Neural progenitor cell (in vitro differentiated cells): ENCODE measurements at regions not wholly inside any gene's neighbourhood (a gene's known extent, or its start where the extent isn't known, plus 50 kb on each side); places are given as distances from the start of the nearest gene placed in this dataset.

ENCODE experiments used
- DNase-seq: peaks from one replicate; pipeline ENCODE4 v3.0.0-alpha.2; 2016; ENCODE audit warnings: low spot score
- H2AFZ ChIP-seq: fragments of 200-600 bp; sonication (generic); replicated peaks from 2 replicates; pipeline ENCODE4 v1.6.1; 2016; ENCODE audit warnings: antibody characterized with exemption
- H3F3A ChIP-seq: fragments of 200-600 bp; sonication (generic); 2 replicates; pipeline ENCODE4 v1.6.1; 2016; ENCODE audit warnings: antibody characterized with exemption, low read depth
- H3K27ac ChIP-seq: fragments of 200-600 bp; sonication (generic); 2 replicates; pipeline ENCODE4 v1.5.1; 2016; ENCODE audit warnings: mild to moderate bottlenecking
- H3K27me3 ChIP-seq: fragments of 200-600 bp; sonication (generic); 2 replicates; pipeline ENCODE4 v1.6.1; 2016; ENCODE audit warnings: mild to moderate bottlenecking, moderate library complexity
- H3K36me3 ChIP-seq: fragments of 200-600 bp; sonication (generic); 2 replicates; pipeline ENCODE4 v1.5.1; 2016
- H3K4me1 ChIP-seq: fragments of 200-600 bp; sonication (generic); 2 replicates; pipeline ENCODE4 v1.6.1; 2016; ENCODE audit warnings: mixed run types
- H3K4me2 ChIP-seq: fragments of 200-600 bp; sonication (generic); 2 replicates; pipeline ENCODE4 v1.6.1; 2016
- H3K4me3 ChIP-seq: fragments of 200-600 bp; sonication (generic); 2 replicates; pipeline ENCODE4 v1.5.1; 2016
- H3K79me2 ChIP-seq: fragments of 200-600 bp; sonication (generic); 2 replicates; pipeline ENCODE4 v1.6.1; 2016; ENCODE audit warnings: low read depth
- H3K9ac ChIP-seq: fragments of 200-600 bp; sonication (generic); 2 replicates; pipeline ENCODE4 v1.6.1; 2016
- H3K9me3 ChIP-seq: fragments of 200-600 bp; sonication (generic); 2 replicates; pipeline ENCODE4 v1.5.1; 2016; ENCODE audit warnings: low read depth
- H4K20me1 ChIP-seq: fragments of 200-600 bp; sonication (generic); 2 replicates; pipeline ENCODE4 v1.6.1; 2016; ENCODE audit warnings: low read depth
- H3K27ac Mint-ChIP-seq: 3 replicates; pipeline ENCODE4 v1.8.0; 2021; ENCODE audit warnings: mixed read lengths
- H3K27me3 Mint-ChIP-seq: 2 replicates; pipeline ENCODE4 v1.8.0; 2022; ENCODE audit warnings: low read depth, mild to moderate bottlenecking, inconsistent platforms, moderate library complexity, mixed read lengths; ENCODE audit not compliant: insufficient read depth
- H3K36me3 Mint-ChIP-seq: 3 replicates; pipeline ENCODE4 v1.8.0; 2021; ENCODE audit warnings: mixed read lengths
- H3K4me1 Mint-ChIP-seq: 3 replicates; pipeline ENCODE4 v1.8.0; 2021; ENCODE audit warnings: mixed read lengths
- H3K4me3 Mint-ChIP-seq: 3 replicates; pipeline ENCODE4 v1.8.0; 2021; ENCODE audit warnings: mild to moderate bottlenecking, moderate library complexity, mixed read lengths
- H3K9me3 Mint-ChIP-seq: 3 replicates; pipeline ENCODE4 v1.8.0; 2020; ENCODE audit warnings: mixed read lengths
- EZH2 ChIP-seq: fragments of 200-600 bp; sonication (generic); IDR thresholded peaks from 2 replicates; pipeline ENCODE4 v1.6.1; 2017; ENCODE audit warnings: antibody characterized with exemption, mild to moderate bottlenecking, moderate library complexity
- EZH2phosphoT487 ChIP-seq: fragments of 200-600 bp; sonication (generic); IDR thresholded peaks from 2 replicates; pipeline ENCODE4 v1.6.1; 2017; ENCODE audit warnings: antibody characterized with exemption
- TF ChIP-seq, protein P1 (sequence below): fragments of 200-600 bp; sonication (generic); IDR thresholded peaks from 2 replicates; pipeline ENCODE4 v1.5.1; 2017; ENCODE audit warnings: antibody characterized with exemption, mild to moderate bottlenecking

DNA sequence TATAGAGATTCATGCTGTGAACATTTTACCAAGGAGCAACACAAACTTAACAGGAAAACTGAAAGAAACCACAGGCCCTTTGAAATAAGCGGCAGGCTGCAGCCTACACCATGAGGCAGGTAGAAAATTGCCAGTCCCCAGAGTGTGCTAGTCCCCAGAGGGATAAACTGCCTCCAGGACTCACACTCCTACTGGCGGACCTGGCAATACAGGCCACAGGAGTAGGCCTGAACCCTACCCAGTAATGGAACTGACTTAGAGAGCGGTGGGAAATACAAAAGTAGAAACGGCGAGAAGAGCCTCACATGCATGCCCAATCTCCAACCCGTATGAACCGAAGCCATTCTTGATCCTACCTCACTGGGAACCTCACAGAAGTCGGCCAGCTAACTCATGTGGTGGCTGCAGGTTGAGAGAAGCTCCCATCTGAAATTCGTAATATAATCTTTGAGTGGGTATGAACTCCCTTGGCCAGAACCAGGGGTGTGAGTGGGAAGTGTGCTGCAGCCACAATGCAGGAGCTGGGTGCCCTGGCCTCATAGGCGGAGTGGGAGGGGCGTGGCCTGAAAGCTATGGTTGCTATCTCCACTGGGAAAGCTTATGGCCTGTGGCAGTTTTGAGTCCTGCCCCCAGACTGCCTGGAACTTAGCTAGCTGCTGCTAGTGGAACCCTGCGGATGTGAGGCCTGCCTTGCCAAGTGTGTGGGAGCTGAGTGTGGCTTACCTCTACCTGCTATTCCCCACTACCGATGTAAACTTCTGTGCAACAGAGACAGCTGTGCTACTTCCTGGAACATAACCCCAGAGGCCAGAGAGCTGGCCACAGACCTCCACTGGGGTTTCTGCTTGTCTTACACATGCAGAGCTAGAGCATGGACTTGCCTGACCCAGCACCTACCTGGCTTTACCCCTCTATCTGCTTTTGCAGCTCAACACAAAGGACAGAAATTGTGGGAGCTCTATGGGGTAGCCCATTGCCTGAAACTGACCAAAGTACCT, 146.5 kb upstream of the COL21A1 start:
- Histone ChIP-seq H3K9me3 (no peaks in the 10 kb centered on the region), H3K4me2 (no peak overlapping the region), H3K79me2 (no peaks in the 10 kb centered on the region), H3K36me3 (no peaks in the 10 kb centered on the region), H3F3A (no peaks in the 10 kb centered on the region), H3K27me3 (no peaks in the 10 kb centered on the region), H3K27ac (no peak overlapping the region), H2AFZ (peak overlapping the region; percentile 70), H4K20me1 (no peaks in the 10 kb centered on the region), H3K9ac (no peak overlapping the region), H3K4me3 (no peak overlapping the region), H3K4me1 (no peaks in the 10 kb centered on the region)
- Mint-ChIP-seq H3K27me3 (no peaks in the 10 kb centered on the region), H3K4me3 (no peak overlapping the region), H3K36me3 (no peaks in the 10 kb centered on the region), H3K9me3 (peaks cover 2% of the 10 kb centered on the region), H3K27ac (no peak overlapping the region), H3K4me1 (no peaks in the 10 kb centered on the region)
- DNase-seq: no peak
- TF ChIP-seq, protein P1, sequence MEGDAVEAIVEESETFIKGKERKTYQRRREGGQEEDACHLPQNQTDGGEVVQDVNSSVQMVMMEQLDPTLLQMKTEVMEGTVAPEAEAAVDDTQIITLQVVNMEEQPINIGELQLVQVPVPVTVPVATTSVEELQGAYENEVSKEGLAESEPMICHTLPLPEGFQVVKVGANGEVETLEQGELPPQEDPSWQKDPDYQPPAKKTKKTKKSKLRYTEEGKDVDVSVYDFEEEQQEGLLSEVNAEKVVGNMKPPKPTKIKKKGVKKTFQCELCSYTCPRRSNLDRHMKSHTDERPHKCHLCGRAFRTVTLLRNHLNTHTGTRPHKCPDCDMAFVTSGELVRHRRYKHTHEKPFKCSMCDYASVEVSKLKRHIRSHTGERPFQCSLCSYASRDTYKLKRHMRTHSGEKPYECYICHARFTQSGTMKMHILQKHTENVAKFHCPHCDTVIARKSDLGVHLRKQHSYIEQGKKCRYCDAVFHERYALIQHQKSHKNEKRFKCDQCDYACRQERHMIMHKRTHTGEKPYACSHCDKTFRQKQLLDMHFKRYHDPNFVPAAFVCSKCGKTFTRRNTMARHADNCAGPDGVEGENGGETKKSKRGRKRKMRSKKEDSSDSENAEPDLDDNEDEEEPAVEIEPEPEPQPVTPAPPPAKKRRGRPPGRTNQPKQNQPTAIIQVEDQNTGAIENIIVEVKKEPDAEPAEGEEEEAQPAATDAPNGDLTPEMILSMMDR: no peak
- TF ChIP-seq EZH2phosphoT487 (no peak), EZH2 (no peak)

DNA sequence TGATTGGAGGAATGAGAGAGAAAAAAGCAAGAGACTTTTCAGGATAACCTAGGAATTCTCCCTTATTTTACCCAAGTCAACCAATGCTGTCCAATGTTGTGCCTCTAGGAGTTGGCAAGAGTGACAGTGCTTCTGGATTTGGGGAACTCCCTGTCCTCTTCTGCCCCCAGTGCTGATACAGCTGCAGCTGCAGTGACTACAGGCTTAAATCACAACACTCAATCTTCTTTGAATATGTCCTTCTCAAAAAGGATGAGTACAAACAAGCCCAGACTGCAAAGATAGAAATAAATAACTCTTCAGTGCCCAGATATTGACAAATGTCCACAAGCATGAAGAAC, 141.0 kb upstream of the COL21A1 start:
- Histone ChIP-seq H3K9me3 (no peaks in the 10 kb centered on the region), H3K27me3 (no peaks in the 10 kb centered on the region)
- H3K27ac Mint-ChIP-seq: no peak overlapping the region

GRCh38 chr6:56387621-56388414, 140.4 kb upstream of the COL21A1 start:
- TF ChIP-seq, protein P1: no peak
- TF ChIP-seq EZH2phosphoT487 (no peak), EZH2 (no peak)
- Histone ChIP-seq H3K4me1 (no peaks in the 10 kb centered on the region), H3K79me2 (no peaks in the 10 kb centered on the region), H3K36me3 (no peaks in the 10 kb centered on the region), H3K4me2 (no peak overlapping the region), H4K20me1 (no peaks in the 10 kb centered on the region), H3K4me3 (no peak overlapping the region), H3K27ac (no peak overlapping the region), H2AFZ (no peak overlapping the region), H3K9me3 (no peaks in the 10 kb centered on the region), H3K27me3 (no peaks in the 10 kb centered on the region), H3K9ac (no peak overlapping the region), H3F3A (no peaks in the 10 kb centered on the region)
- Mint-ChIP-seq H3K27ac (no peak overlapping the region), H3K4me1 (no peaks in the 10 kb centered on the region), H3K9me3 (peaks cover 2% of the 10 kb centered on the region), H3K4me3 (no peak overlapping the region), H3K27me3 (peaks cover 2% of the 10 kb centered on the region), H3K36me3 (no peaks in the 10 kb centered on the region)
- DNase-seq: no peak

More for the DNA sequence above, 141.0 kb upstream of the COL21A1 start:
- Mint-ChIP-seq H3K36me3 (no peaks in the 10 kb centered on the region), H3K4me3 (no peak overlapping the region), H3K9me3 (peaks cover 2% of the 10 kb centered on the region), H3K4me1 (no peaks in the 10 kb centered on the region), H3K27me3 (peaks cover 2% of the 10 kb centered on the region)
- TF ChIP-seq, protein P1: no peak
- TF ChIP-seq EZH2phosphoT487 (no peak), EZH2 (no peak)
- Histone ChIP-seq H4K20me1 (no peaks in the 10 kb centered on the region), H3K4me2 (no peak overlapping the region), H3K79me2 (no peaks in the 10 kb centered on the region), H3K27ac (no peak overlapping the region), H3K9ac (no peak overlapping the region), H3F3A (no peaks in the 10 kb centered on the region), H3K36me3 (no peaks in the 10 kb centered on the region), H3K4me1 (no peaks in the 10 kb centered on the region), H2AFZ (no peak overlapping the region), H3K4me3 (no peak overlapping the region)
- DNase-seq: no peak
